ENCODE measurements at regions not wholly inside any gene's neighbourhood (a gene's known extent, or its start where the extent isn't known, plus 50 kb on each side); places are given as distances from the start of the nearest gene placed in this dataset.

- intact Hi-C loops (cut with micrococcal nuclease) (no loop called here), in situ Hi-C loops (cut with MboI) (no loop called here)
- DNase-seq (ENCODE audit: extremely low read depth in 1 of 4, low spot score in 3 of 4), result no peak
- Histone ChIP-seq H3K9ac (ENCODE audit: insufficient read depth in 1 of 2, low read depth in 2 of 2, low read length in 2 of 2) (no peak overlapping the region), H3K4me1 (replicated peaks in 1 of 2; ENCODE audit: control insufficient read depth in 2 of 2, insufficient read depth in 2 of 2, low read length in 2 of 2) (no peaks in the 10 kb centered on the region), H3K27me3 (ENCODE audit: control insufficient read depth in 2 of 2, insufficient read depth in 2 of 2, low read length in 2 of 2) (no peaks in the 10 kb centered on the region), H3K9me1 (ENCODE audit: control insufficient read depth, insufficient read depth, low read length) (no peaks in the 10 kb centered on the region), H3K4me3 (no peak overlapping the region), H3K9me3 (replicated peaks; ENCODE audit: control insufficient read depth, insufficient read depth, low read depth, low read length) (no peaks in the 10 kb centered on the region), H2AFZ (ENCODE audit: low read depth, low read length) (no peak overlapping the region), H3K36me3 (ENCODE audit: control insufficient read depth, insufficient read depth, low read length) (no peaks in the 10 kb centered on the region), H3K4me2 (ENCODE audit: insufficient read depth, low read length) (no peak overlapping the region), H4K20me1 (replicated peaks; ENCODE audit: control insufficient read depth, insufficient read depth, low read length) (no peaks in the 10 kb centered on the region), H3K27ac (ENCODE audit: extremely low read depth, low read depth, low read length) (no peak overlapping the region), H3K79me2 (ENCODE audit: control insufficient read depth, insufficient read depth, low read length) (no peaks in the 10 kb centered on the region)
- ChIA-PET CTCF (ENCODE audit: low intra/inter-chr PET ratio) (no interaction called here), POLR2A (no interaction called here)
- no TSS peak for BruUV-seq (replicated peaks)
- WGBS (ENCODE audit: insufficient coverage, low coverage, missing lambda C conversion rate), result 0% methylated on average over 2 of the region's 2 CpGs
- no peak for TF ChIP-seq NFATC3 (IDR thresholded peaks at IDR 0.05)
- no peak for TF ChIP-seq SAFB (IDR thresholded peaks at IDR 0.05; ENCODE audit: borderline replicate concordance, low read depth, low read length)
- no peak for FAIRE-seq
- no peak for ATAC-seq
Measured at GRCh38 chr2:186423481-186423880, 62.6 kb upstream of the ZC3H15 start.

DNA sequence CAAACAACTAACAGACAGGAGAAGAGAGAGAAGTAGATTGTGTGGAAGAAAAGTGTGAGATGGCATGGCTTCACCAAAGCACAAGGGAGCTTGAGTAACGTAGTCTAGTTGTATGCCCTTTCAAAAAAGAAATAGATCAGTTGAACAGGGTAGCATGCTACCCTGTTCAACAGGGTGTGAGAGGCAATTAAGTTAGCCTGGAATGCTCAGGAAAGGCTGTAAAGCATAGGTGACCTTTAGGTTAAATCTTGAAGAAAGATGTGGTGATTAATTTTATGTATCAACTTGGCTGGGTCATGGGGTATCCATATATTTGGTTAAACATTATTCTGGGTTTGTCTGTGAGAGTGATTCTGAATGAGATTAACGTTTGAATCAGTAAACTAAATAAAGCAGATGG lies 61.8 kb upstream of the ZC3H15 start:
- ATAC-seq, result no peak
- no peaks in the 10 kb centered on the region for H3K9me3 ChIP-seq (replicated peaks; ENCODE audit: control insufficient read depth, insufficient read depth, low read depth, low read length)
- no peaks in the 10 kb centered on the region for H3K9me1 ChIP-seq (ENCODE audit: control insufficient read depth, insufficient read depth, low read length)
- no peaks in the 10 kb centered on the region for H3K27me3 ChIP-seq (ENCODE audit: control insufficient read depth in 2 of 2, insufficient read depth in 2 of 2, low read length in 2 of 2)
- WGBS (ENCODE audit: insufficient coverage, low coverage, missing lambda C conversion rate), result 3% methylated on average over 2 of the region's 2 CpGs
- in situ Hi-C loops (cut with MboI) (no loop called here), intact Hi-C loops (cut with micrococcal nuclease) (no loop called here)
- H3K4me1 ChIP-seq (replicated peaks in 1 of 2; ENCODE audit: control insufficient read depth in 2 of 2, insufficient read depth in 2 of 2, low read length in 2 of 2), result no peaks in the 10 kb centered on the region
- H3K4me2 ChIP-seq (ENCODE audit: insufficient read depth, low read length), result no peak overlapping the region
- H3K4me3 ChIP-seq, result no peak overlapping the region
- CTCF ChIA-PET (ENCODE audit: low intra/inter-chr PET ratio), result no interaction called here
- no peak for DNase-seq (ENCODE audit: extremely low read depth in 1 of 4, low spot score in 3 of 4)
- H3K9ac ChIP-seq (ENCODE audit: insufficient read depth in 1 of 2, low read depth in 2 of 2, low read length in 2 of 2), result no peak overlapping the region
- no peak for FAIRE-seq
- H3K27ac ChIP-seq (ENCODE audit: extremely low read depth, low read depth, low read length), result no peak overlapping the region
- POLR2A ChIA-PET, result no interaction called here
- no peaks in the 10 kb centered on the region for H4K20me1 ChIP-seq (replicated peaks; ENCODE audit: control insufficient read depth, insufficient read depth, low read length)
- no TSS peak for BruUV-seq (replicated peaks)
- no peak overlapping the region for H2AFZ ChIP-seq (ENCODE audit: low read depth, low read length)
- TF ChIP-seq, protein P1, sequence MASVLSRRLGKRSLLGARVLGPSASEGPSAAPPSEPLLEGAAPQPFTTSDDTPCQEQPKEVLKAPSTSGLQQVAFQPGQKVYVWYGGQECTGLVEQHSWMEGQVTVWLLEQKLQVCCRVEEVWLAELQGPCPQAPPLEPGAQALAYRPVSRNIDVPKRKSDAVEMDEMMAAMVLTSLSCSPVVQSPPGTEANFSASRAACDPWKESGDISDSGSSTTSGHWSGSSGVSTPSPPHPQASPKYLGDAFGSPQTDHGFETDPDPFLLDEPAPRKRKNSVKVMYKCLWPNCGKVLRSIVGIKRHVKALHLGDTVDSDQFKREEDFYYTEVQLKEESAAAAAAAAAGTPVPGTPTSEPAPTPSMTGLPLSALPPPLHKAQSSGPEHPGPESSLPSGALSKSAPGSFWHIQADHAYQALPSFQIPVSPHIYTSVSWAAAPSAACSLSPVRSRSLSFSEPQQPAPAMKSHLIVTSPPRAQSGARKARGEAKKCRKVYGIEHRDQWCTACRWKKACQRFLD (CRISPR knock-in tag; IDR thresholded peaks at IDR 0.05), result no peak
- TF ChIP-seq PTBP1 (IDR thresholded peaks at IDR 0.05; ENCODE audit: low read depth, low read length), result no peak
- H3K36me3 ChIP-seq (ENCODE audit: control insufficient read depth, insufficient read depth, low read length), result no peaks in the 10 kb centered on the region
- no peaks in the 10 kb centered on the region for H3K79me2 ChIP-seq (ENCODE audit: control insufficient read depth, insufficient read depth, low read length)
